ENCODE measurements at regions not wholly inside any gene's neighbourhood (a gene's known extent, or its start where the extent isn't known, plus 50 kb on each side); places are given as distances from the start of the nearest gene placed in this dataset.

DNA sequence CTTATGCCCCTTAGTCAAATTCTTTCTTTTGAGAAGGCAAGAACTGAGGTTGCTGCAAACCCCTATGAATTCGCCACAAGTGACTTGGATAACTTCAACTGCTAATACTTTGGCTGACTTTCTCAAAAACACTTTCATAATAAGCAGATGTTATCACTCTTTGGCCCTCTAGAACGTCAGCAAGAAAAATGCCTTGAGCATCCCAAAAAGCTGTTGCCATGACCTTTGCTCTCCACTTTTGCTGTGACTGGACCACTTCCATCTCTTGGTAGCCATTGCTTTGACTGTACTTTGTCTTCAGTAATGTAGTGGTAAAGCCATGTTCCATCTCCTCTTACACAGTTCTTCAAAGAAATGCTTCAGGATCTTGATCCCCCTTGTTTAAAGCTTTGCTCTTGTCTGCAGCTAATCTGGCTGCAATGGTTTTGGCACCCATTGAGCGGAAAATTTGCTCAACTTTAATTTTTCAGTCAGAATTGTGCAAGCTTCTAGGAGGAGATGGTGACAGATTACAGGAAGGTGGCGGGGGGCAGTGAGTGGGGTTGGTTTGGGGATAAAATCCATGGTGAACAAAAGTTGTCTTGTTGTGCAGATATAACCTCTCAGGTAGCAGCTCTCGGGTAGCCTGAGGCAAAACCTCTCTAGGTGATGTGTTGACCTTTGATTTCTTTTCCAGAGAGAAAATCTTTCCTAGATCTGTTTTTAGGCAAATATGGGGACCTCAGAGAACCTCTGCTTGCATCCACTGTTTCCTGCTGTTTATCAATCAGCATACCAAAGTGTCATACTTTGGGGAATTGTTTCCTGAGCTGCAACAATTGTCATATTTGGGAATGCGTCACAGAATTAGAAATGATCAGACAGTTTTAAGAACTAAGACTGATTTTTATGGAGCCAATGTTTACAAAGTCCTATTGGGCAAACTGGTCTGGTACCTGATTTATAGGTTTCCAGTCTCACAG, 83.6 kb downstream of the CCR1 start (continued):
- no peak for TF ChIP-seq RAD21 (conservative IDR thresholded peaks at IDR 0.05)

- Histone ChIP-seq H3K36me3 (ENCODE audit: insufficient read depth, low read length) (no peaks in the 10 kb centered on the region), H4K20me1 (ENCODE audit: insufficient read depth) (no peaks in the 10 kb centered on the region), H3K4me3 (ENCODE audit: low read length) (no peak overlapping the region), H3K79me2 (replicated peaks; ENCODE audit: insufficient read depth, low read length) (no peaks in the 10 kb centered on the region), H3K9me2 (ENCODE audit: insufficient read depth, low read length) (no peaks in the 10 kb centered on the region), H3K27me3 (ENCODE audit: insufficient read depth, low read depth, low read length) (no peaks in the 10 kb centered on the region), H2AFZ (ENCODE audit: low read depth, low read length) (no peak overlapping the region), H3F3A (ENCODE audit: insufficient read depth, low read length, poor library complexity, severe bottlenecking) (no peaks in the 10 kb centered on the region), H3K27ac (ENCODE audit: low read length) (no peak overlapping the region), H3K9me3 (ENCODE audit: low read length) (no peaks in the 10 kb centered on the region), H3K9ac (ENCODE audit: low read length) (no peak overlapping the region), H3K4me2 (ENCODE audit: low read length) (no peak overlapping the region)
- no peak for TF ChIP-seq SMC3 (conservative IDR thresholded peaks at IDR 0.05; ENCODE audit: poor library complexity)
- no peak for TF ChIP-seq EP300 (conservative IDR thresholded peaks at IDR 0.05; ENCODE audit: poor library complexity, severe bottlenecking)
- no peak for TF ChIP-seq MXI1 (conservative IDR thresholded peaks at IDR 0.05; ENCODE audit: poor library complexity, severe bottlenecking)
- TF ChIP-seq TAF1 (IDR thresholded peaks at IDR 0.05; ENCODE audit: low read depth): no peak
- no peak for TF ChIP-seq RAD21 (conservative IDR thresholded peaks at IDR 0.05)
- TF ChIP-seq POLR2AphosphoS5 (IDR thresholded peaks at IDR 0.05): no peak
- no peak for TF ChIP-seq EZH2 (IDR thresholded peaks at IDR 0.05; ENCODE audit: borderline replicate concordance, insufficient read depth, low read length, poor library complexity, severe bottlenecking)
- TF ChIP-seq, protein P1, sequence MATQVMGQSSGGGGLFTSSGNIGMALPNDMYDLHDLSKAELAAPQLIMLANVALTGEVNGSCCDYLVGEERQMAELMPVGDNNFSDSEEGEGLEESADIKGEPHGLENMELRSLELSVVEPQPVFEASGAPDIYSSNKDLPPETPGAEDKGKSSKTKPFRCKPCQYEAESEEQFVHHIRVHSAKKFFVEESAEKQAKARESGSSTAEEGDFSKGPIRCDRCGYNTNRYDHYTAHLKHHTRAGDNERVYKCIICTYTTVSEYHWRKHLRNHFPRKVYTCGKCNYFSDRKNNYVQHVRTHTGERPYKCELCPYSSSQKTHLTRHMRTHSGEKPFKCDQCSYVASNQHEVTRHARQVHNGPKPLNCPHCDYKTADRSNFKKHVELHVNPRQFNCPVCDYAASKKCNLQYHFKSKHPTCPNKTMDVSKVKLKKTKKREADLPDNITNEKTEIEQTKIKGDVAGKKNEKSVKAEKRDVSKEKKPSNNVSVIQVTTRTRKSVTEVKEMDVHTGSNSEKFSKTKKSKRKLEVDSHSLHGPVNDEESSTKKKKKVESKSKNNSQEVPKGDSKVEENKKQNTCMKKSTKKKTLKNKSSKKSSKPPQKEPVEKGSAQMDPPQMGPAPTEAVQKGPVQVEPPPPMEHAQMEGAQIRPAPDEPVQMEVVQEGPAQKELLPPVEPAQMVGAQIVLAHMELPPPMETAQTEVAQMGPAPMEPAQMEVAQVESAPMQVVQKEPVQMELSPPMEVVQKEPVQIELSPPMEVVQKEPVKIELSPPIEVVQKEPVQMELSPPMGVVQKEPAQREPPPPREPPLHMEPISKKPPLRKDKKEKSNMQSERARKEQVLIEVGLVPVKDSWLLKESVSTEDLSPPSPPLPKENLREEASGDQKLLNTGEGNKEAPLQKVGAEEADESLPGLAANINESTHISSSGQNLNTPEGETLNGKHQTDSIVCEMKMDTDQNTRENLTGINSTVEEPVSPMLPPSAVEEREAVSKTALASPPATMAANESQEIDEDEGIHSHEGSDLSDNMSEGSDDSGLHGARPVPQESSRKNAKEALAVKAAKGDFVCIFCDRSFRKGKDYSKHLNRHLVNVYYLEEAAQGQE (IDR thresholded peaks at IDR 0.05; ENCODE audit: borderline replicate concordance): no peak
- TF ChIP-seq, protein P2, sequence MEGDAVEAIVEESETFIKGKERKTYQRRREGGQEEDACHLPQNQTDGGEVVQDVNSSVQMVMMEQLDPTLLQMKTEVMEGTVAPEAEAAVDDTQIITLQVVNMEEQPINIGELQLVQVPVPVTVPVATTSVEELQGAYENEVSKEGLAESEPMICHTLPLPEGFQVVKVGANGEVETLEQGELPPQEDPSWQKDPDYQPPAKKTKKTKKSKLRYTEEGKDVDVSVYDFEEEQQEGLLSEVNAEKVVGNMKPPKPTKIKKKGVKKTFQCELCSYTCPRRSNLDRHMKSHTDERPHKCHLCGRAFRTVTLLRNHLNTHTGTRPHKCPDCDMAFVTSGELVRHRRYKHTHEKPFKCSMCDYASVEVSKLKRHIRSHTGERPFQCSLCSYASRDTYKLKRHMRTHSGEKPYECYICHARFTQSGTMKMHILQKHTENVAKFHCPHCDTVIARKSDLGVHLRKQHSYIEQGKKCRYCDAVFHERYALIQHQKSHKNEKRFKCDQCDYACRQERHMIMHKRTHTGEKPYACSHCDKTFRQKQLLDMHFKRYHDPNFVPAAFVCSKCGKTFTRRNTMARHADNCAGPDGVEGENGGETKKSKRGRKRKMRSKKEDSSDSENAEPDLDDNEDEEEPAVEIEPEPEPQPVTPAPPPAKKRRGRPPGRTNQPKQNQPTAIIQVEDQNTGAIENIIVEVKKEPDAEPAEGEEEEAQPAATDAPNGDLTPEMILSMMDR (IDR thresholded peaks at IDR 0.05; ENCODE audit: poor library complexity, severe bottlenecking): no peak
Measured at GRCh38 chr3:46123646-46124045, 84.5 kb downstream of the CCR1 start.

DNA sequence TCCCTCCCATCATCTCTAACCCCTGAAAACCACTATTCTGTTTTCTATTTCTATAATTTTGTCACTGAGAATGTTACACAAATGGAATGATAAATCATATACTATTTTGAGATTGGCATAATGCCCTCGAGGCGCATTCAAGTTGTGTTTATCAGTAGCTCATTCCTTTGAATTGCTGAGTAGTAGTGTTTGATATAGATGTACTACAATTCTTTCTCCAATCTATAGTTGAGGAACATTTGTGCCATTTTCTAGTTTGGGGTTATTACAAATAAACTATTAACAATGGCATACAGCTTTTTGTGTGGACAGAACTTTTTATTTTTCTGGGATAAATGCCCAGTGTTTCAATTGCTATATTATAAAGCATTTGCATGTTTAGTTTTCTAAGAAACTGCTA, 86.0 kb downstream of the CCR1 start:
- no peak for TF ChIP-seq MXI1 (conservative IDR thresholded peaks at IDR 0.05; ENCODE audit: poor library complexity, severe bottlenecking)
- TF ChIP-seq RAD21 (conservative IDR thresholded peaks at IDR 0.05): no peak
- TF ChIP-seq SMC3 (conservative IDR thresholded peaks at IDR 0.05; ENCODE audit: poor library complexity): no peak
- TF ChIP-seq, protein P2 (IDR thresholded peaks at IDR 0.05; ENCODE audit: poor library complexity, severe bottlenecking): no peak
- TF ChIP-seq EP300 (conservative IDR thresholded peaks at IDR 0.05; ENCODE audit: poor library complexity, severe bottlenecking): no peak
- TF ChIP-seq, protein P1 (IDR thresholded peaks at IDR 0.05; ENCODE audit: borderline replicate concordance): no peak
- no peak for TF ChIP-seq TAF1 (IDR thresholded peaks at IDR 0.05; ENCODE audit: low read depth)
- no peak for TF ChIP-seq POLR2AphosphoS5 (IDR thresholded peaks at IDR 0.05)
- TF ChIP-seq EZH2 (IDR thresholded peaks at IDR 0.05; ENCODE audit: borderline replicate concordance, insufficient read depth, low read length, poor library complexity, severe bottlenecking): no peak
- H3K9me2 ChIP-seq (ENCODE audit: insufficient read depth, low read length): no peaks in the 10 kb centered on the region
- H3K9ac ChIP-seq (ENCODE audit: low read length): no peak overlapping the region
- no peak overlapping the region for H3K4me2 ChIP-seq (ENCODE audit: low read length)
- H3K36me3 ChIP-seq (ENCODE audit: insufficient read depth, low read length): no peaks in the 10 kb centered on the region
- no peak overlapping the region for H2AFZ ChIP-seq (ENCODE audit: low read depth, low read length)
- H3K79me2 ChIP-seq (replicated peaks; ENCODE audit: insufficient read depth, low read length): no peaks in the 10 kb centered on the region
- no peaks in the 10 kb centered on the region for H3F3A ChIP-seq (ENCODE audit: insufficient read depth, low read length, poor library complexity, severe bottlenecking)
- H3K9me3 ChIP-seq (ENCODE audit: low read length): no peaks in the 10 kb centered on the region
- H4K20me1 ChIP-seq (ENCODE audit: insufficient read depth): no peaks in the 10 kb centered on the region
- no peak overlapping the region for H3K27ac ChIP-seq (ENCODE audit: low read length)
- no peak overlapping the region for H3K4me3 ChIP-seq (ENCODE audit: low read length)
- H3K27me3 ChIP-seq (ENCODE audit: insufficient read depth, low read depth, low read length): no peaks in the 10 kb centered on the region
